ENCODE measurements at regions not wholly inside any gene's neighbourhood (a gene's known extent, or its start where the extent isn't known, plus 50 kb on each side); places are given as distances from the start of the nearest gene placed in this dataset.

- no peaks in the 10 kb centered on the region for H4K20me1 ChIP-seq (ENCODE audit: insufficient read depth, low read length)
- H3K36me3 ChIP-seq (ENCODE audit: insufficient read depth, low read length), result no peaks in the 10 kb centered on the region
- H3K27me3 ChIP-seq (ENCODE audit: insufficient read depth, low read length), result no peaks in the 10 kb centered on the region
- no peaks in the 10 kb centered on the region for H3K79me2 ChIP-seq (ENCODE audit: insufficient read depth, low read length)
- no peaks in the 10 kb centered on the region for H3K9me3 ChIP-seq (ENCODE audit: low read depth, low read length)
- peak overlapping the region; percentile 16 for H3K4me3 ChIP-seq (ENCODE audit: insufficient read depth, low read length)
- H3K4me2 ChIP-seq (ENCODE audit: insufficient read depth, low read length), result peak overlapping the region; percentile 56
- H3K27ac ChIP-seq (ENCODE audit: low read depth, low read length), result peak overlapping the region; percentile 86
- peak overlapping the region; percentile 23 for H2AFZ ChIP-seq (ENCODE audit: low read length)
- TF ChIP-seq CTCF (IDR thresholded peaks at IDR 0.05; ENCODE audit: extremely low read depth, low read depth, low read length), result no peak
- no peak for DNase-seq (ENCODE audit: insufficient read length, low spot score, missing footprints)
- H3K4me1 ChIP-seq (ENCODE audit: insufficient read depth, low read length), result peaks cover 70% of the 10 kb centered on the region
Observed at GRCh38 chr6:11432091-11432490, 105.5 kb upstream of the TMEM170B start.

- H3K27ac ChIP-seq (ENCODE audit: low read depth, low read length), result peak overlapping the region; percentile 86
- no peak for TF ChIP-seq CTCF (IDR thresholded peaks at IDR 0.05; ENCODE audit: extremely low read depth, low read depth, low read length)
- H3K4me2 ChIP-seq (ENCODE audit: insufficient read depth, low read length), result peak overlapping the region; percentile 56
Observed at GRCh38 chr6:11431455-11431937, 106.1 kb upstream of the TMEM170B start.

GRCh38 chr6:11430036-11430435, 107.5 kb upstream of the TMEM170B start:
- Histone ChIP-seq H3K9me3 (ENCODE audit: low read depth, low read length) (no peaks in the 10 kb centered on the region), H3K27ac (ENCODE audit: low read depth, low read length) (peak overlapping the region; percentile 38), H3K4me1 (ENCODE audit: insufficient read depth, low read length) (peaks cover 79% of the 10 kb centered on the region), H3K36me3 (ENCODE audit: insufficient read depth, low read length) (no peaks in the 10 kb centered on the region), H3K27me3 (ENCODE audit: insufficient read depth, low read length) (no peaks in the 10 kb centered on the region), H3K4me2 (ENCODE audit: insufficient read depth, low read length) (no peak overlapping the region), H3K79me2 (ENCODE audit: insufficient read depth, low read length) (no peaks in the 10 kb centered on the region), H2AFZ (ENCODE audit: low read length) (peak overlapping the region; percentile 38), H4K20me1 (ENCODE audit: insufficient read depth, low read length) (no peaks in the 10 kb centered on the region), H3K4me3 (ENCODE audit: insufficient read depth, low read length) (no peak overlapping the region)
- no peak for DNase-seq (ENCODE audit: insufficient read length, low spot score, missing footprints)
- TF ChIP-seq CTCF (IDR thresholded peaks at IDR 0.05; ENCODE audit: extremely low read depth, low read depth, low read length), result no peak

More at GRCh38 chr6:11431455-11431937, 106.1 kb upstream of the TMEM170B start:
- Histone ChIP-seq H3K79me2 (ENCODE audit: insufficient read depth, low read length) (no peaks in the 10 kb centered on the region), H3K36me3 (ENCODE audit: insufficient read depth, low read length) (no peaks in the 10 kb centered on the region), H3K27me3 (ENCODE audit: insufficient read depth, low read length) (no peaks in the 10 kb centered on the region), H2AFZ (ENCODE audit: low read length) (peak overlapping the region; percentile 23), H4K20me1 (ENCODE audit: insufficient read depth, low read length) (no peaks in the 10 kb centered on the region), H3K4me3 (ENCODE audit: insufficient read depth, low read length) (no peak overlapping the region), H3K9me3 (ENCODE audit: low read depth, low read length) (no peaks in the 10 kb centered on the region), H3K4me1 (ENCODE audit: insufficient read depth, low read length) (peaks cover 74% of the 10 kb centered on the region)
- DNase-seq (ENCODE audit: insufficient read length, low spot score, missing footprints), result no peak

- Histone ChIP-seq H3K9me3 (ENCODE audit: low read depth, low read length) (no peaks in the 10 kb centered on the region), H3K27ac (ENCODE audit: low read depth, low read length) (peak overlapping the region; percentile 38), H3K27me3 (ENCODE audit: insufficient read depth, low read length) (no peaks in the 10 kb centered on the region), H3K4me1 (ENCODE audit: insufficient read depth, low read length) (peaks cover 77% of the 10 kb centered on the region), H3K36me3 (ENCODE audit: insufficient read depth, low read length) (no peaks in the 10 kb centered on the region), H3K79me2 (ENCODE audit: insufficient read depth, low read length) (no peaks in the 10 kb centered on the region), H3K4me2 (ENCODE audit: insufficient read depth, low read length) (peak overlapping the region; percentile 4), H2AFZ (ENCODE audit: low read length) (no peak overlapping the region), H4K20me1 (ENCODE audit: insufficient read depth, low read length) (no peaks in the 10 kb centered on the region), H3K4me3 (ENCODE audit: insufficient read depth, low read length) (no peak overlapping the region)
- no peak for DNase-seq (ENCODE audit: insufficient read length, low spot score, missing footprints)
- no peak for TF ChIP-seq CTCF (IDR thresholded peaks at IDR 0.05; ENCODE audit: extremely low read depth, low read depth, low read length)
Observed at GRCh38 chr6:11429577-11429976, 108.0 kb upstream of the TMEM170B start.
